ENCODE measurements at regions not wholly inside any gene's neighbourhood (a gene's known extent, or its start where the extent isn't known, plus 50 kb on each side); places are given as distances from the start of the nearest gene placed in this dataset.

DNA sequence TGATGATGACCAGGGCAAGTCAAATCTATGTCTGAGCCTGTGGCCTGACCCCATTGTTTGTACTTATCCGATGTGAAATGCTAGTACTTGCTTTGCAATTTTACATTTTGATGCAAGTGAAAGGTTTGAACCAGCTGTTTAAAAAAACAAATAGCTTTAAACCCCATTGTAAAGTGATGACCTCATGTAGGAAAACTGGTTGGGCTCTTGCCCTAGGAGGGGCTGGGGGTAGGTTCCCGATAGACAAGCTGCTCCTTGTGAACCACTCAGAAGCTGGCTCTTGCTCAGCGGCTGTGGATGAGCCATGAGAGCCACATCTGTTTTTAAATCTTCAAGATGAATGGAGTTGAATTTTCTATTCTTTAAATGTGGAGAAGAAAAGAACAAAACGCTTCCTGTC, 185.3 kb downstream of the WDR11 start:
- H3K27ac ChIP-seq = no peak overlapping the region
- no peak overlapping the region for H3K4me3 ChIP-seq
- ATAC-seq = no peak
- no peak for TF ChIP-seq POLR2AphosphoS5 (IDR thresholded peaks at IDR 0.05)
- no peak for TF ChIP-seq EP300 (IDR thresholded peaks at IDR 0.05)
- TF ChIP-seq CTCF (IDR thresholded peaks at IDR 0.05) = no peak
- 14 to 24% methylated on average over 2 to 4 of the region's 4 CpGs for WGBS, 2 donors (ENCODE audit: low coverage in 1 of 2)
- H3K9me3 ChIP-seq = no peaks in the 10 kb centered on the region
- H3K27me3 ChIP-seq = no peaks in the 10 kb centered on the region
- H3K4me1 ChIP-seq = peaks cover 0 to 21% (median 3%) of the 10 kb centered on the region in 3 donors
- H3K36me3 ChIP-seq = no peaks in the 10 kb centered on the region

- no peaks in the 10 kb centered on the region for H3K27me3 ChIP-seq
- WGBS, 2 donors (ENCODE audit: low coverage in 1 of 2) = 75 to 92% methylated on average over 3 to 4 of the region's 4 CpGs
- H3K4me1 ChIP-seq = peaks cover 0 to 17% (median under 1%) of the 10 kb centered on the region in 3 donors
- no peaks in the 10 kb centered on the region for H3K36me3 ChIP-seq
- no peak overlapping the region for H3K4me3 ChIP-seq
- H3K27ac ChIP-seq = no peak overlapping the region
- H3K9me3 ChIP-seq = no peaks in the 10 kb centered on the region
- ATAC-seq = no peak
- no peak for TF ChIP-seq POLR2AphosphoS5 (IDR thresholded peaks at IDR 0.05)
- no peak for TF ChIP-seq EP300 (IDR thresholded peaks at IDR 0.05)
- TF ChIP-seq CTCF (IDR thresholded peaks at IDR 0.05) = no peak
- no peak for TF ChIP-seq POLR2A (IDR thresholded peaks at IDR 0.05)
Observed at GRCh38 chr10:121041499-121041898, 190.3 kb downstream of the WDR11 start.

DNA sequence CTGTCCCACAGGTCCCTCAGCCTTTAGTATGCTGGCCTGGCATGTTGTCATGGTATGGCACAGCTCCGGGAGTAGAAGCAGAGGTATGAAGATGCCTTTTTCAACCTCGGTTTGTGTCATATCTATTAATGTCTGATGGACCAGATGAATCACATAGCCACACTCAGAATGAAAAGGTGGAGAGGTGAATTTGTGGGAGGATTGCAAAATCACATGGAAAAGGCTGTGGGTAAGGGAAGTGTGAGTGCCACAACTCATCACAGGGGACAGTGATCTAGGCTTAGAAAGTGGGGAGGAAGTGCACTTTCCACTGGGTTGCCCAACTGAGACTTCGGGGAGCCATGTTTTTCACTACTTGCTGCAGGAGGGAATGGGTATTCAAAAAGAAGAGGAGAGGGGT, 190.7 kb downstream of the WDR11 start:
- H3K4me1 ChIP-seq = peaks cover 0 to 13% (median 0%) of the 10 kb centered on the region in 3 donors
- H3K9me3 ChIP-seq = no peaks in the 10 kb centered on the region
- no peak for ATAC-seq
- no peak overlapping the region for H3K27ac ChIP-seq
- WGBS, 2 donors (ENCODE audit: low coverage in 1 of 2) = 78 to 85% methylated on average over 1 of the region's 3 CpGs
- H3K27me3 ChIP-seq = no peaks in the 10 kb centered on the region
- TF ChIP-seq CTCF (IDR thresholded peaks at IDR 0.05) (no peak), POLR2AphosphoS5 (IDR thresholded peaks at IDR 0.05) (no peak), EP300 (IDR thresholded peaks at IDR 0.05) (no peak), POLR2A (IDR thresholded peaks at IDR 0.05) (no peak)
- H3K4me3 ChIP-seq = no peak overlapping the region
- H3K36me3 ChIP-seq = no peaks in the 10 kb centered on the region

DNA sequence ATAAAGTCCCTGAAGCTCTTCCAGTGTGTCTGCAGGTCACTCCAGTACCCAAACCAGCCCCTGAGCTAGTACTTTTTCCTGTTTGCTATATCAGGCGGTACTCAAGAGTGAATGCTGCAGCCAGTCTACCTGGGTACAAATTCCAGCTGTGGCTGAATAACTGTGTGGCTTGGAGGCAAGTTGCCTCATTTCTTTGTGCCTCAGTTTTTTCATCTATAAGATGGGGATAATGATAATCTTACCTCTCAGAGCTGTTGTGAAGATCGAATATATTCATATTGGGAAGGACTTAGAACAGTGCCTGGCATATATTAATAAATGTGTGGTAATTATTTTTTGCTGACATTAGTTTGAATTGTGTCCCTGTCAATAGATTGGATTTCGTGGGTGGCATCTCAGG, 191.2 kb downstream of the WDR11 start:
- no peaks in the 10 kb centered on the region for H3K36me3 ChIP-seq
- TF ChIP-seq EP300 (IDR thresholded peaks at IDR 0.05) (no peak), POLR2A (IDR thresholded peaks at IDR 0.05) (no peak), CTCF (IDR thresholded peaks at IDR 0.05) (no peak), POLR2AphosphoS5 (IDR thresholded peaks at IDR 0.05) (no peak)
- H3K9me3 ChIP-seq = no peaks in the 10 kb centered on the region
- no peak for ATAC-seq
- peaks cover 0 to 12% (median 0%) of the 10 kb centered on the region in 3 donors for H3K4me1 ChIP-seq
- H3K4me3 ChIP-seq = no peak overlapping the region
- H3K27ac ChIP-seq = no peak overlapping the region
- no peaks in the 10 kb centered on the region for H3K27me3 ChIP-seq
- 94% methylated on average over 3 of the region's 3 CpGs for WGBS, 2 donors (ENCODE audit: low coverage in 1 of 2)

DNA sequence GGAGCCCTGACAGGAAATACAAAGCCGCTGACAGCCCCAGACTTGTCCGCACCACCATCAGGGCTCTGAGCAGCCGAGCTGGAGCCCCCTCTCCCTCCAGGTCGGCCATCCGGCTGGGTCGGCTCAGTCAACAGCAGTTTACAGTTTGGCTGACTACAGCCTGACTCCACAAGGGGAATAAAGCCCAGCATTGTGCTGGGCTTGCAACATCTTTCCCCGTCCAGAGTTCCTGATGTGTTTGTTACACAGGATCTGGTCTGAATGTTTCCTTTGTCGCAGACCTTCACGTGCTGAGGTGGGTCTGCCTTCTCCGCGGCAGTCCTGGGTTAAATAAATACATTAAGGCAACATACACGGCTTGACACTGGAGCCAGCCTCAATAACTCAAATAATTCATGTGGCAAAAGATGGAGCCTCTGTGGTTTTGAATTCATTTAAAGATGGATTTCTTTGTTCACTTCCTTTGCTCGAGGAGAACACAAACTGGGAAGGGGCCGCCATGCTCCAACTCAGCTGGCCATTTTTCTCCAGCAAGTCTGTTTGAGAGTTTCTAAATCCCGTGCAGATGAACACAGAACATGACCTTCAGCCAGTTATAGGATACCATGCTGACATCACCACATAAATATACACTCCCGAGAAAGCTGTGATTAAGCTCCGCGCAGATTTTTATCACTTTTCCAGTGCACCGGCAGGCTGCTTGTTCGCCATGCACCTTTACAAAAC, 192.1 kb downstream of the WDR11 start:
- TF ChIP-seq CTCF (IDR thresholded peaks at IDR 0.05) = no peak
- no peak for TF ChIP-seq EP300 (IDR thresholded peaks at IDR 0.05)
- no peak for TF ChIP-seq POLR2A (IDR thresholded peaks at IDR 0.05)
- no peak for TF ChIP-seq POLR2AphosphoS5 (IDR thresholded peaks at IDR 0.05)
- Histone ChIP-seq H3K27ac (no peak overlapping the region), H3K36me3 (no peaks in the 10 kb centered on the region), H3K27me3 (no peaks in the 10 kb centered on the region), H3K4me3 (no peak overlapping the region), H3K9me3 (no peaks in the 10 kb centered on the region), H3K4me1 (peaks cover 0 to 12% (median 0%) of the 10 kb centered on the region in 3 donors)
- 43 to 54% methylated on average over 8 to 18 of the region's 20 CpGs for WGBS, 2 donors (ENCODE audit: low coverage in 1 of 2)
- ATAC-seq = no peak

Data from gastroesophageal sphincter (tissue), 4 donors.